Erythroblast (primary cell): ENCODE measurements at regions not wholly inside any gene's neighbourhood (a gene's known extent, or its start where the extent isn't known, plus 50 kb on each side); places are given as distances from the start of the nearest gene placed in this dataset.

Source experiments
- GATA1 ChIP-seq: IDR thresholded peaks from 2 replicates; pipeline ENCODE4 v1.6.1; 2011; ENCODE audit warnings: low read depth, mild to moderate bottlenecking, control low read depth, low read length, moderate library complexity
- POLR2A ChIP-seq: IDR thresholded peaks from 2 replicates; pipeline ENCODE4 v1.6.1; 2011; ENCODE audit warnings: mild to moderate bottlenecking, low read length

DNA sequence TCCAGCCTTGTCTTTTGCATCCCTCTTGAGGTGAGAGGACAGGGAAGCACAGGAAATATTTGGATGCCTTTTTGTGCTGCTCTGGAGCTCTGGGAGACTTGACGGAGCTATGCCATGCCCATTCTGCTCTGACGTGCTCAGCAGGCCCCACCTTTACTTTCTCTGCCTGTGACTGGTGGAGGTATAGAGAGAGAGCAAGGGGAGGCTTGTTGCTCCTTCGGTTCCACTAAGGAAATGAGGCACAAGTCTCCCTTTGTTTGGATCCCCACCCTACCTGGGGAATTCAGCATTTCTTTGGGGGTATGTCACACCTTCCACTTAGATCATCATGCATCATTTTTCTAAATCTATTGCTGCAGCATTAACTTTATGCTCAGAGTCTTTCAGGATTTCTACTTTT lies 121.8 kb upstream of the CNTLN start:
- no peak for TF ChIP-seq POLR2A
- TF ChIP-seq GATA1: no peak
